GM10266 (cell line): ENCODE measurements at regions not wholly inside any gene's neighbourhood (a gene's known extent, or its start where the extent isn't known, plus 50 kb on each side); places are given as distances from the start of the nearest gene placed in this dataset.

Experiments used
- DNase-seq: peaks from one replicate; pipeline ENCODE4 v3.0.0; 2012; ENCODE audit errors: extremely low spot score
- TF ChIP-seq, protein P1 (sequence below): IDR thresholded peaks from 2 replicates; pipeline ENCODE4 v1.5.1; 2012; ENCODE audit warnings: mild to moderate bottlenecking, low read depth; ENCODE audit not compliant: control insufficient read depth, insufficient read depth; ENCODE audit errors: missing control alignments

DNA sequence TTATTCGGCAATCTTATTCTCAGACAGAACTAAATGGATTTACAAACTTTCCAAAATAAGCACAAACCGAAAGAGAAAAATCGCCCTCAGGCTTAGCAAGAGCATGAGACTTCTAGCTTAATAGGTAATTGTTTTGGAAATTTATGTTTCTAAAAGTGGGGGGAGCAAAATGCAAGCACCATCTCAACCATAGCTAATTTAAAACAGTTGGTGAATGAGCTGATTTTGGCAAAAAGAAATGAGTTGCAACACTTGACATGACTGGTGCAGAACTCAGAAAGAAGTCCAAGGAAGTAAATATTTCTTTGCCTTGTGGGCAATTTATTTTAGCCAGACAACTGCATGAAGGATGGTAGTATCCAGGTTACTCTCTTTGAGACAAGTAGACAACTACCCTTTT, 71.5 kb upstream of the PTGFR start:
- no peak for DNase-seq

GRCh38 chr1:78420181-78420580, 70.6 kb upstream of the PTGFR start:
- TF ChIP-seq, protein P1, sequence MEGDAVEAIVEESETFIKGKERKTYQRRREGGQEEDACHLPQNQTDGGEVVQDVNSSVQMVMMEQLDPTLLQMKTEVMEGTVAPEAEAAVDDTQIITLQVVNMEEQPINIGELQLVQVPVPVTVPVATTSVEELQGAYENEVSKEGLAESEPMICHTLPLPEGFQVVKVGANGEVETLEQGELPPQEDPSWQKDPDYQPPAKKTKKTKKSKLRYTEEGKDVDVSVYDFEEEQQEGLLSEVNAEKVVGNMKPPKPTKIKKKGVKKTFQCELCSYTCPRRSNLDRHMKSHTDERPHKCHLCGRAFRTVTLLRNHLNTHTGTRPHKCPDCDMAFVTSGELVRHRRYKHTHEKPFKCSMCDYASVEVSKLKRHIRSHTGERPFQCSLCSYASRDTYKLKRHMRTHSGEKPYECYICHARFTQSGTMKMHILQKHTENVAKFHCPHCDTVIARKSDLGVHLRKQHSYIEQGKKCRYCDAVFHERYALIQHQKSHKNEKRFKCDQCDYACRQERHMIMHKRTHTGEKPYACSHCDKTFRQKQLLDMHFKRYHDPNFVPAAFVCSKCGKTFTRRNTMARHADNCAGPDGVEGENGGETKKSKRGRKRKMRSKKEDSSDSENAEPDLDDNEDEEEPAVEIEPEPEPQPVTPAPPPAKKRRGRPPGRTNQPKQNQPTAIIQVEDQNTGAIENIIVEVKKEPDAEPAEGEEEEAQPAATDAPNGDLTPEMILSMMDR = no peak
- no peak for DNase-seq

More for the DNA sequence above, 71.5 kb upstream of the PTGFR start:
- TF ChIP-seq, protein P1 = no peak

- DNase-seq = no peak
- TF ChIP-seq, protein P1 = no peak
Observed at GRCh38 chr1:78420688-78421087, 70.1 kb upstream of the PTGFR start.

DNA sequence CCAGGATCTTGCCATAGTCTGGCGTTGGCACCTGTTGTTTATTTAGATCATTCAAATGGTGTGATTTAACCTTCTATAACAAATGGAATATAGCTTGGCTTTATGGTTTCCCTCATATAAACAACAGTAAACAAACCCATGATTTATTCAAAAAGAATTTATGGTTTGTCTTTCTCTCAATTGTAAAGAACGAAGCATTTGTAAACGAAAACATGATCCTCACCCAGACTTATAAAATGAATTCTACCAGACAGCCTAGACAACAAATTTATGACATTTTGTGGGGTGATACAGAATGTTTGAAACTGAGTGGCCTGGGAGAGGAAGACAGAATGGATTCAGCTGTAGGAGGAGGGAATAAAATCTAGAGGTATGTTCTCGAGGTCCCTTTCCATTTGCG, 66.1 kb upstream of the PTGFR start:
- DNase-seq = no peak
- TF ChIP-seq, protein P1 = no peak

GRCh38 chr1:78426408-78426807, 64.4 kb upstream of the PTGFR start:
- no peak for DNase-seq
- TF ChIP-seq, protein P1 = no peak

DNA sequence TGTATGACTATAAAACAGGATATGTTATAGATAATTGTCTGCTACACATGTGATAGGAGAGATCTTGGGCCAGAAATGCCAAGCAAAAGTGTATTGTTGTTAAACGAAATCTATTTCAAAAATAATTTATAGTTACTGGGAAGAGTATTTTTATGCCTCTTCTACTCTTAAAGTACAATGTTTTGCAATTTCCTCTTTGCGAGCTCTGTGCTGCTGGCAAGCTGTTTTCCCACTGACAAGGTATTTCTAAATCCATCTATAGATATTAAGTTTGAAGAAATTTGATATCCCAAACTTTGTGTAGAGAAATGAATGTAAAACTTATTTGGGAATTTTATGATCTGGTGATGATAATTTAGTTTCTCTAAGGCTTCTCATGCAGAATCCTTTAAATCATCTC, 63.3 kb upstream of the PTGFR start:
- DNase-seq = no peak
- TF ChIP-seq, protein P1 = no peak

GRCh38 chr1:78432016-78432415, 58.8 kb upstream of the PTGFR start:
- TF ChIP-seq, protein P1 = no peak
- DNase-seq = no peak

- DNase-seq = no peak
- TF ChIP-seq, protein P1 = no peak
Observed at GRCh38 chr1:78434351-78434750, 56.4 kb upstream of the PTGFR start.
